ENCODE measurements at regions not wholly inside any gene's neighbourhood (a gene's known extent, or its start where the extent isn't known, plus 50 kb on each side); places are given as distances from the start of the nearest gene placed in this dataset.
A peak's percentile ranks its signal among the peaks of the same experiment; 100 is the strongest.

DNA sequence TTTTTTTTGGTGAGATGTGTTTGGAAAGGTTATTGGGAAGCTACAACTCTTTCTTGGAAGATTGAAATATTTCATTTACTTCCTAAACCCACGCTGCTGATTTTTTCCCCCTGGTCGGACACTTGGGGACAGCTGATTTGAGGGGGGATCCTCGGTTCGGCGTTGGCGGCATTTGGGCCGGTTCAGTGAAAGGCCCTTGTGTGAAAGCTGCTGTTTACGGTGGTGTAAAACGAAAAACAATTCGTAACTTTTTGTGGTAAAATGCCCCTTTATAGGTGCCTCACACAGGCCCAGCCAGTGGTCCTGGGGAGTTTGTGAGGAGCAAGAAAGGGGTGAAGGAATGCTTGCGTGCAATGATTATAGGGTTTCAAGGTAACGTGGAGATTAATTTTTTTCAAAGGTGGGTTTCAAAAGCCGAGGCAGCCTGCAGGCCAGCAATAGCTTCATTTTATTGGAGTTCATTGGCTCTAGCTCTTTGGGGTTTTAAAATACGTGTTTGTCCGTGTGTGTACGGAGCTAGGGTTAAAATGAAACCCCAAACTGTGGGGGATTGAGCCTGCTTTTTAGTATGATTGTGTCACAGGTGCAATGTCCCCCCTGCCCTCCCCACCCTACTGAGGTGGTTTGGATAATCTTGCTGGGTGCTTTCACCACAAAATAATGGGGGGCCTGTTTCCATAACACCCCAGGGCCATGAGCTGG is 77.2 kb upstream of the PPARA start:
- H3K9me3 ChIP-seq (ENCODE audit: control insufficient read depth, insufficient read depth, low read depth, low read length), result no peaks in the 10 kb centered on the region
- H3K4me1 ChIP-seq (ENCODE audit: control insufficient read depth, insufficient read depth, low read length), result peaks cover 17% of the 10 kb centered on the region
- TSS peak; percentile 66 for BruUV-seq (replicated peaks)
- no peak for DNase-seq (ENCODE audit: low read depth, low spot score)
- peak overlapping the region; percentile 83 to 90 for H3K4me3 ChIP-seq (ENCODE audit: low read depth in 2 of 2, low read length in 2 of 2)
- in situ Hi-C loops (cut with HindIII; ENCODE audit: low pct_unique_long_range_greater_than_20kb, low sequenced_read_pairs) (no loop called here), intact Hi-C loops (cut with micrococcal nuclease; ENCODE audit: unreplicated experiment) (no loop called here)
- TF ChIP-seq TCF7L2 (IDR thresholded peaks at IDR 0.05; ENCODE audit: low read depth, low read length) (no peak), CTCF (IDR thresholded peaks at IDR 0.05) (no peak), POLR2AphosphoS5 (IDR thresholded peaks at IDR 0.05; ENCODE audit: low read depth, low read length) (no peak), REST (IDR thresholded peaks at IDR 0.05; ENCODE audit: insufficient read depth in 1 of 2, low read depth in 2 of 2, low read length in 1 of 2) (no peak), SIN3A (IDR thresholded peaks at IDR 0.05; ENCODE audit: borderline replicate concordance, insufficient read depth, low read depth, low read length) (no peak)
- H3K27me3 ChIP-seq (ENCODE audit: control insufficient read depth, insufficient read depth, low read length), result no peaks in the 10 kb centered on the region
- peak overlapping the region; percentile 99 for H3K27ac ChIP-seq (ENCODE audit: low read length)
- ChIA-PET CTCF (no interaction called here), POLR2A (interaction anchor here (0.6 to 1.1 kb wide), 6 partner anchors 12 to 77 kb away, joined by 3 to 20 read pairs (median 5); no protein-coding TSS in a partner anchor)
- H3K36me3 ChIP-seq (ENCODE audit: control insufficient read depth, insufficient read depth, low read length), result peaks cover 9% of the 10 kb centered on the region
- ATAC-seq, result no peak

DNA sequence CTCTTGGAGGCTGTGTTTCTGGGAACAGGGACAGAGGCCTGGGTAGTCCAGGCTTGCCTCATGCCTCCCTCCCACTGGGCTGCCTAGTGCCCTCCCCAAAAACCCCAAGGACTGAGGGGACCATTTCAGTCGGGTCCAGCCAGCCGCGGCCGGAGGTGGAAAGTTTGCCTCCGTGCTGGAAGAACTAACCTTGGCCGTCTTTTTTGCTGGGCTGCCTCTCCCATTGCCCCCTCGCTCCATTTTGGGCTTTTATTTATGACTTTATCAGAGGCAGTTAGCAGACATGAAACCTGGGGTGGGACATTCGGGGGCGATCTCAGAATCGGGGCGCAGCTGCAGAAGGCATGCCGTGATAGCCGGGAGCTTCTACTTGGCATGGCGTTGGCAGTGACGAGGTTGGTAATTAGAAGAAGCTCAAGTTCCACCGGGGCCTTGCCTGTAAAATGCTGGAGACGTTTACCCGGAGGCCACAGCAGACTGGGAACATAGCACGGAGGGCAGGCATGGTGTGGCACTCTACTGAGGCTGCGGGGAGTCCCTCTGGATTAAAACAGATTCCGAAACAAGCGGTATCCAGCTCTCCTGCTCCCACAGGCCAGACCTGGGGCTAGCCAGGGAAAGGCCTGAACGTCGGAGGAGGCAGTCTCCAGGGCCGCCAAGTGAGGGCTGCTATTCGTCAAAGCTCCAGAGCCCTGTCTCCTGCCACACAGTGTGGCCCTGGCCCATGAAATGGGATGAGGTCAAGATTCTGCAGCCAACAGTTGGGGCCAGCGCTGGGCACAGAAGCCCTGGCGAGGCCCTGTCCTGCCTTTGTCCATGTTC is 76.4 kb upstream of the PPARA start:
- DNase-seq (ENCODE audit: low read depth, low spot score), result no peak
- peaks cover 9% of the 10 kb centered on the region for H3K36me3 ChIP-seq (ENCODE audit: control insufficient read depth, insufficient read depth, low read length)
- peaks cover 15% of the 10 kb centered on the region for H3K4me1 ChIP-seq (ENCODE audit: control insufficient read depth, insufficient read depth, low read length)
- no peak for TF ChIP-seq CTCF (IDR thresholded peaks at IDR 0.05)
- no peak for TF ChIP-seq TCF7L2 (IDR thresholded peaks at IDR 0.05; ENCODE audit: low read depth, low read length)
- no peak; the same call in 1 of the 2 replicates for TF ChIP-seq POLR2AphosphoS5 (IDR thresholded peaks at IDR 0.05; ENCODE audit: low read depth, low read length)
- no peak for TF ChIP-seq REST (IDR thresholded peaks at IDR 0.05; ENCODE audit: insufficient read depth in 1 of 2, low read depth in 2 of 2, low read length in 1 of 2)
- no peak for TF ChIP-seq SIN3A (IDR thresholded peaks at IDR 0.05; ENCODE audit: borderline replicate concordance, insufficient read depth, low read depth, low read length)
- H3K27ac ChIP-seq (ENCODE audit: low read length), result peak overlapping the region; percentile 99
- no peaks in the 10 kb centered on the region for H3K27me3 ChIP-seq (ENCODE audit: control insufficient read depth, insufficient read depth, low read length)
- no peak for ATAC-seq
- no peaks in the 10 kb centered on the region for H3K9me3 ChIP-seq (ENCODE audit: control insufficient read depth, insufficient read depth, low read depth, low read length)
- intact Hi-C loops (cut with micrococcal nuclease; ENCODE audit: unreplicated experiment), result no loop called here
- POLR2A ChIA-PET, result interaction anchor here (0.6 to 0.7 kb wide), 3 partner anchors 33 to 78 kb away, joined by 3 to 7 read pairs (median 3); no protein-coding TSS in a partner anchor
- BruUV-seq (replicated peaks), result no TSS peak
- peak overlapping the region; percentile 83 to 90 for H3K4me3 ChIP-seq (ENCODE audit: low read depth in 2 of 2, low read length in 2 of 2)
- in situ Hi-C loops (cut with HindIII; ENCODE audit: low pct_unique_long_range_greater_than_20kb, low sequenced_read_pairs), result no loop called here
- CTCF ChIA-PET, result no interaction called here

Measured in Panc1 (cell line).